Activated CD4-positive, alpha-beta T cell treated with anti-CD3 and anti-CD28 coated beads, Interleukin-2, amount 50 U/mL, for 16 hours (primary cell): ENCODE measurements at regions not wholly inside any gene's neighbourhood (a gene's known extent, or its start where the extent isn't known, plus 50 kb on each side); places are given as distances from the start of the nearest gene placed in this dataset.
A peak's percentile ranks its signal among the peaks of the same experiment; 100 is the strongest.

ENCODE experiments used
- DNase-seq: peaks from one replicate; pipeline ENCODE4 v3.0.0-alpha.2; 2020

- no peak for DNase-seq
These were observed 126.1 kb downstream of the SEC14L1 start for GRCh38 chr17:77266891-77267341.

GRCh38 chr17:77269696-77270681 is 129.2 kb downstream of the SEC14L1 start:
- no peak for DNase-seq

DNA sequence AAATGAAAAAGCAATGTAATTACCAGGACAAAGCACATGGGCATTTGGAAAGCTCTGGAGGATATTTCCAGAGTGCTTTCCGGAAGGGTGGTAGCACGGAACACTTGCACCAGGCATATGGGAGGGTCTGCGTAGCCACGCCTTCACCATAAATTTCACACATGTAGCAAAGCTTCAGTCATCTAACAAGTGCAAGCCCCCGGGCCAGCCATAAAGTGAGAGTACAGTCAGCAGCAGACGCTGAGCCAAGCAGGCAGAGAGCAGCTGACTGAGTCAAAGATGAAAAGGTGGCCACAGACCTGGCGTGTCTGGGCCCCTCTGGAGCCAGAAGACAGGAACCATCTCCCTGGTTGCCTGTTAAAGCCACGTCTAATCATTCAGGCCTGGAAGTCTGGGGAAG is 130.6 kb downstream of the SEC14L1 start:
- no peak for DNase-seq

- no peak for DNase-seq
These were observed 132.8 kb downstream of the SEC14L1 start for GRCh38 chr17:77273397-77274085.

- no peak for DNase-seq
These were observed 133.5 kb downstream of the SEC14L1 start for GRCh38 chr17:77274096-77274845.

DNA sequence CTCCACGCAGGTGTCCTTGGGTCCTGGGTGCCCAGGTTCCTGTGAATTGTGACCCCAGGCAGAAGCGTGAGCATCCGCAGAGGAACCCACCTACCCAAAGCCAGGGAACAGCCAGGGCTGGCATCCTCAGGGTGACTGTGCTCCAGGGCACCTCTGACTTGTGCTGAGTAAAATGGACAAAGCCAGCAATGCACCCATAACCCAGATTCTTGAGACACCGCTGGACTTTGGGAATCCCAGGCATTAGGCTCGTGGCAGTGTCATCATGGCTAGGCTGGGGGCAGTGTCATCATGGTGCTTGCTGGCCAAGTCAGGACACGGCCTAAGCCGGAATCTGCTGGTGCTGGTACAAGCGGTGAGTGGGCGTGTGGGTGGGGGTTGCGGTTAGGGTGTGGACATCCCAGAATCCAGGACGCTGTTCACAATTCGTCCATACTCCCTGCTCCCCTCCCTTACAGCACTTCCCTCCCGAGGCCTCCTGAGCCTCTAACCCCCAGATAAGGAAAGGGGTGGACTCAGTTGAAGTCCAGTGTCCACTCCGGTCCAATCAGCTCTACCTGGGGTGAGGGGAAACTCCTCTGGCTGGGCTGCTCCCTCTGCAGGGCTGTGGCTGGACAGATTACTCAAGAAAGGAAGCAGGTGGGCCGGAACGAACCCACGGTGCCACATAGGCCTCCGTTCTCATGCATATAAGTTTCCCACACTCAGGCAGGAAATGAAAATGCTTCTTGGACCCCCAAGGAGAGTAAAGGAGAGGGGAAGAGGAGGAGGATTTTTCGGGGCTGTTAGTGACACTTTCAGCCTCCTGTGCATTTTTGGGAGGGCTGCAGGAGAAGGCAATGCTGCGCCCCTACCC is 138.9 kb downstream of the SEC14L1 start:
- no peak for DNase-seq

GRCh38 chr17:77280304-77281121 is 139.7 kb downstream of the SEC14L1 start:
- no peak for DNase-seq

DNA sequence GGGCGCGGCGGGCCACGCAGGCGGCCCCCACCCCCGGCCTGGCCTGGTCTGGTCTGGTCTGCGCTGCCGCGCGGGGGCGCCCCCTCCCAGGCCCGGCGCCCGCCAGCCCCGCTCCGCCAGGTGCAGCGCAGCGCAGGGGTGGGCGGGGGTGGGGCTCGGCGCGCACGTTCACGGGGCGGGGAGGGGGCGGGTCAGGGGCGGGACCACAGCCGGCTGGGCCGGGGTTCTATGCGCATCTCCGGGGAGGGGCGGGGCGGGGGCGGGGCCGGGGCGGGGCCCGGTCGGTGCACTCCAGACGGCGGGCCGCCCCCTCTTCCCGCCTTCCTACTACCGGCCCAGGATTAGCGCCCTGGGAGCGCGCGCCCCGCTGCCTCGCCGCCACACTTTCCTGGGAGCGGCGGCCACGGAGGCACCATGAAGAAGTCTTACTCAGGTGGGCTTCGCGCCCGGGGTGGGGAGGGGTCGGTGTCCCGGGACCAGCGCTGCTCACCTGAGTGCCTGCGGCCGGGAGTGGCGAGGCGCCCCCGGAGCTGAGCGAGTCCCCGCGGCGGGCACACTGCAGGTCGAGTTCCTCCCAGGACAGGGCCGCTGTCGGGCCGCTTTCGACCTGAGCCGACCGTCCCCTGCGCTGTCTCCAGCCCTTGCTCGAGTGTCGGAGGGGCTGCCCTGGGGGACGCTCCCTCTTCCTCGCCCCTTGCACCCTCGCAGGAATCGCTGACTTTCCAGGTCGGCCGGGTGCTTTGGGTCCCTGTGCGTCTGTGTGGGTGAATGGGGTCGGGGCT is 140.5 kb downstream of the SEC14L1 start:
- DNase-seq, result peak; percentile 16

DNA sequence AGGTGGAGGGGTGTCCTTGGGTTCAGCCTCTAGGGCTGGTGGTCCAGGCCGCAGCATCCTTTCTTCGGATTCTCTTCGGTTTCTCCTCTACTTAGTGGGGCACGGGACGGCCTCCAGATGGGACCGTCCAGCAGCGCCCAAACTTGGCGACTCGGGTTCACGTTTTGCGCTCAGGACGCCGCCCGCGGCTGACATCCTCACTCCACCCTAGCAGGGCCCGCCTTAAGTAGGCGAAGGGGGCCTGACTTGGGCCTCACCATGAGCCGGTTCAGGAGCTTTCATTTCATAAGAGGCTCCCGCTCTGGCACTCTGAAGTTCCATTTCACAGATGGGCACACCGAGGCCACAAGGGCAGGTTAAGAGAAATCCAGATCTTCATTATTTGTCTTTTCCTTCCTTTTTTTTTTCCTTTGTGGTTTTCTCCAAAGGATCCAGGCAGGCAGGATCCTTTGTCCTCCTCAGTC is 141.2 kb downstream of the SEC14L1 start:
- no peak for DNase-seq

- DNase-seq, result peak; percentile 6
These were observed 142.1 kb downstream of the SEC14L1 start for GRCh38 chr17:77282524-77283515.

DNA sequence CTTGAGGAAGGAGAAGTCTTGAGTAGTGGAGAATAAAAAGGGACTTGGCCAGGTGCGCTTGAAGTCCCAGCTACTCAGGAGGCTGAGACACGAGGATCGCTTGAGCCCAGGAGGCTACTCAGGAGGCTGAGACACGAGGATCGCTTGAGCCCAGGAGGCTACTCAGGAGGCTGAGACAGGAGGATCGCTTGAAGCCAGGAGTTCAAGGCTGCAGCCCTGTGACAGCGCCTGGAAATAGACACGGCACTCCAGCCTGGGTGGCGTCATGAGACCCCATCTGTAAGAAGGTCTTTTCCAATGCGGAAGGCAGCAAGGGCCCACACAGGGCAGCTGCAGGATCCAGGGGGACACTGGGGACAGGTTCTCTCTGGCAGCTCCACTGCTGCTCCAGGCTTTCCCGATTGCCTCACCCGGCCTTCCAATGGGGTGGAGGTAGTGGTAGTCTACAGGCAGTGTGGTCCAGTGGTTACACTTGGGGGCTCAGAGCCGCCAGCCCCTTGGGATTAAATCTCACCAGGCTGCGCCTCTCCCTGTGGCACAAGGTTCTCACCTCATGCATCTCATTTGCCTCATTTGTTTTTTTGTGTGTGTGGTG is 143.4 kb downstream of the SEC14L1 start:
- DNase-seq, result no peak

DNA sequence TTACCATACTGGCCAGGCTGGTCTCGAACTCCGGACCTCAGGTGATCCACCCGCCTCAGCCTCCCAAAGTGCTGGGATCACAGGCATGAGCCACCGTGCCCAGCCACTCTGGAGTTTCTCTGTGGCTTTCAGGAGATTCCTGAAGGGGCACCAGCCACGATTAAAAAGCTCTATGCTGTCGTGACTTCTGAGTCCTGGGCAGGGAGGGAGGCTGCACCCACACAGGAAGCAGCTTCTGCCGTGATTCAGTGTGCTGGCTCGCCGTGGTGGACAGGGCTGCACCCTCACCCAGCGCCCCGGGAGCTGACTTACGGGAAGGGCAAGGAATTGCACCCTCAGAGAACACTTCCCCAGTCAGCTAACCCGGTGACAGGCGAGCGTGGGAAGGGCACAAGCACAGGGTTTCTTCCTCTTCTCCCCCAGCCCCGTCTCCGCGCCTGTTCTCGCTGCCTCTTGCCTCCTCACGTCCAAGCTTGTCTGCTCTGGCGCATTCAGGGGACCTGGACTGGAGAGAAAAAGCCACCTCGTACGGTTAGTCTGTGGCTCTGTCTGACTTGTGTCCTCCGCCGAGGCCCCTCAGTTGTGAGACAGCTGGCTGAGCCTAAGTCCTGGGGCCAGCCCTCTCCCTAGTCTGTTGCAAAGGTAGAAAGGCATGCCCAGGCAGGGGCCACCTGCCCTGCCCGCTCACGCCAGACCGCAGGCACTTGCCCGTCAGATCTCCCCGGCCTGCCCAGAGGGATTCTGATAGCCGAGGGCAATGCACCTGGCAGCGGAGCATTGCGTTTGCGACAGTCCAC is 145.0 kb downstream of the SEC14L1 start:
- DNase-seq, result no peak

DNA sequence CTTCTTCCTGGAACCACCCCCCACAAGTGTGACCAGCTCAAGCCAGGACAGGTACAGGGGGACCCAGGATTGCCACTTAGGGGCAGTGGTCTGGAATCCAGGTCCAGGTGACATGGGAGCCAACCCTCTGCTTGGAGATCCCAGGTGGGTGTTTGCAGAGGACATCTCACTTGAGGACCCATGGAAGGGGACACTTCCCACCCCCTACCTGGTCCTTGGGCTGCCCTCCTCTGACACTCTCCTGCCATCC is 145.5 kb downstream of the SEC14L1 start:
- no peak for DNase-seq

GRCh38 chr17:77286641-77287431 is 146.1 kb downstream of the SEC14L1 start:
- DNase-seq, result no peak

- DNase-seq, result no peak
These were observed 146.8 kb downstream of the SEC14L1 start for GRCh38 chr17:77287432-77288068.

DNA sequence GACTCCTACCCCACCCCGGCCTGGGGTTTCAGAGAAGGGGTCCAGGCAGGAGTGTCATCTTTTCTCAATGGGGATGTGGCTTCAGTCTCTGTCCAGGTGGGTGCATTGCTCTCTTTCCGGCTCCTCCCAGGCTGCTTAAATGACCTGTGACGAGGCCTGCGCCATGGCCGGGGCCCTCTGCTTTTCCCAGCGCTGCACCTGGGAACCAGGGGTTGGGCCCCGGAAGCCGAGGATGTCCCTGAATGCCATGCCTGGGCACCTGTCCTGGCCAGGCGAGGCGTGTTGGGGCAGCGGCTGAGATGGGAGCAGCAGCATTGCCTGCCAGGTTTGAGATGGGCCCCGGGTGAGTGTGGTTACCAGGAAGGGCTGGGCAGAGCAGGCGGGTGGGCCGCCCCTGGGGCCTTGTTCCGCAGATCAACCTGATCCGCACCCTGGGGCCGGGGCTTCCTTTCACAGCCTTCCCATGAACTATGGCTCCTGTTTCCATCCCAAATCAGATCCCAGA is 147.4 kb downstream of the SEC14L1 start:
- DNase-seq, result no peak
